Choroid plexus epithelial cell (primary cell): ENCODE measurements at regions not wholly inside any gene's neighbourhood (a gene's known extent, or its start where the extent isn't known, plus 50 kb on each side); places are given as distances from the start of the nearest gene placed in this dataset.

Experiments
- DNase-seq: peaks from one replicate; pipeline ENCODE4 v3.0.0-alpha.2; 2010; ENCODE audit warnings: low read depth
- H3K4me3 ChIP-seq: 2 replicates; pipeline ENCODE4 v1.5.1; 2011; ENCODE audit warnings: low read depth, mild to moderate bottlenecking, control low read depth, low read length, moderate library complexity
- TF ChIP-seq, protein P1 (sequence below): conservative IDR thresholded peaks from 2 replicates; pipeline ENCODE4 v1.5.1; 2011; ENCODE audit warnings: low read depth, mild to moderate bottlenecking, control low read depth, inconsistent platforms, low read length, moderate library complexity

DNA sequence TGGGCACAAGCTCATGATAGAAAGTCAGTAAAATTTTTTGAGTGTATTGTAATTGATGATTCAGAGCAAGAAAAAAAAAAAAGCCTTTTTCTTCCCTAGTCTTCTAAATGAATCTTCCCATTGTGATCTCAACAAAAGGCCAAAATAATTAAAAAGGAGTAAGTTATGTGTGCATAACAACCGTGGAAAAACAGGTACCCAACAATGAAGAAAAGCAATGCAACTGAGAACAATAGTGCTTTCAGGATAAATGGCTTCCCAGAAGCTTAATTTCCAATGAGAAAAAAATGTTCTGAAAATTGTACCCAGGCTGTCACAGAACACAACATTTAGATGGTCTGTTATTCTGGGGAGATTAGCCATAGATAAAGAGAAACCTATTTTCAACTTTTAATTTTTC is 399.0 kb upstream of the AGA start:
- TF ChIP-seq, protein P1, sequence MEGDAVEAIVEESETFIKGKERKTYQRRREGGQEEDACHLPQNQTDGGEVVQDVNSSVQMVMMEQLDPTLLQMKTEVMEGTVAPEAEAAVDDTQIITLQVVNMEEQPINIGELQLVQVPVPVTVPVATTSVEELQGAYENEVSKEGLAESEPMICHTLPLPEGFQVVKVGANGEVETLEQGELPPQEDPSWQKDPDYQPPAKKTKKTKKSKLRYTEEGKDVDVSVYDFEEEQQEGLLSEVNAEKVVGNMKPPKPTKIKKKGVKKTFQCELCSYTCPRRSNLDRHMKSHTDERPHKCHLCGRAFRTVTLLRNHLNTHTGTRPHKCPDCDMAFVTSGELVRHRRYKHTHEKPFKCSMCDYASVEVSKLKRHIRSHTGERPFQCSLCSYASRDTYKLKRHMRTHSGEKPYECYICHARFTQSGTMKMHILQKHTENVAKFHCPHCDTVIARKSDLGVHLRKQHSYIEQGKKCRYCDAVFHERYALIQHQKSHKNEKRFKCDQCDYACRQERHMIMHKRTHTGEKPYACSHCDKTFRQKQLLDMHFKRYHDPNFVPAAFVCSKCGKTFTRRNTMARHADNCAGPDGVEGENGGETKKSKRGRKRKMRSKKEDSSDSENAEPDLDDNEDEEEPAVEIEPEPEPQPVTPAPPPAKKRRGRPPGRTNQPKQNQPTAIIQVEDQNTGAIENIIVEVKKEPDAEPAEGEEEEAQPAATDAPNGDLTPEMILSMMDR: no peak
- H3K4me3 ChIP-seq: no peak overlapping the region
- DNase-seq: no peak

DNA sequence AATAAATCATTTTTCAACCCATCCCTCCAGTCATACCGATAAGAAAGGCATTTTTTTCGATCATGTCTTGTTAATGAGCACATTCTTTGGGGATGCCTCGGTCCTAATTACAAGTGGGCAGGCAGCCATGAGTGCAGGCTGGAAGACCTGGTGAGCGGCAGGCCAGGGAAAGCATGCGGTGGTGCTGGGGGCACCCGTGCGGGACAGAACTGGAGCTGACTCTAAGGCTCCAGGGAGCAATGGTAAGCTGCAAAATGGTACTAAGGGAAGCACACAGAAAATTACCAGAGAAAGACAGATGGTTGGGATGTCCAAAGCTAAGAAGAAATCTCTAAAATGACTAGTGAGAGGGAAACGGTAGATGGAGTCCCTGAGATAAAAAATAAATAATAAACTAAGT is 411.0 kb upstream of the AGA start:
- TF ChIP-seq, protein P1: no peak
- DNase-seq: no peak
- H3K4me3 ChIP-seq: no peak overlapping the region

DNA sequence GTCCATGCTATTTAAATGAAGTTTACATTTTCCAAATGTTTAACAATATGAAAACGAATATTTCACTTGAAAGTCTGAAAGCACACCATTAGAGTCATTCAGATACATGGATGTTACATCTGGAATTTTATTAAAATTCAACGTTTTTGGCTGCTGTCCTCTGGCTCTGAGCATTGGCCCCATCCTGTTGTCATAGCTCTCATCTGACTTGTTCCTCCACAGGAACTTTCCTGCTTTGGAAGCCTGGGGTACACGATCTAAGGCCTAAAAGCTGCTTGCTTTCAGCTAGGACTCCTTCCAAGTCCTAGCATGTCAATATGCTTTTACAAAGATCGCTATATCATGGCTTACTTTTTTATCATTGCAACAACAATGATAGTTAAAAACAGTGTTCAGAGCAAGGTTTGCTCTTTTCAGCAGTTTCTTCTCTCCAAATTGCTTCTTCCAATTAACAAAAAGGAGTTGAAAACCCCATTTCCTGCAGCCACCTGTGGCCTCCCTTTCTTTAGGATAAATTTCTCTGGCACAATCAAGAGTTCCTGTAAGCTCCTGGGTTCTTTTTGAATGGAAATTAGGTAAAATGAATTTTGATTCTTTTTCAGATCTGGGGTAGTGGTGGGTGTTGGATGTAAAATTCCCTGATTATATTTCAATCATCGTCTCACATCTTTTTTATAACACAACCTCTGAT is 413.4 kb upstream of the AGA start:
- DNase-seq: no peak
- TF ChIP-seq, protein P1: no peak
- H3K4me3 ChIP-seq: no peak overlapping the region

DNA sequence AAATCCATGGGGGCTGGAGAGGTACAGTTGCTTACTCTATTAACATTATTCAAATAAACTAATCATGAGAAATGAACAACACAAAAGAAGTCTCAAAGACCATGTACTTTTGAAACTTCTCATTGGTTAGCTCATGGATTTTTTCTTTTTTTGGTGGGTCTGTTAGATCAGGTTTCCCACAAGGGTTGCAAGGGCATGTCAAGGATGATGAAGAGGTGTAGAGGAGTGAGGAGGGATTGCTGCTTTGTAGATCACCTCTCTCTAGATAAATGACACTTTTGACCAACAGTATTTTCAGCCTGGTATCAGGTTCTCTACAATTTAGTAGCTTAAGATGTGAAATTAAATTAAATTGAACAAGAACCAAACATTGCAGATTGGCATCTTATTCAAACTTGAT is 417.9 kb upstream of the AGA start:
- H3K4me3 ChIP-seq: no peak overlapping the region
- TF ChIP-seq, protein P1: no peak
- DNase-seq: no peak

DNA sequence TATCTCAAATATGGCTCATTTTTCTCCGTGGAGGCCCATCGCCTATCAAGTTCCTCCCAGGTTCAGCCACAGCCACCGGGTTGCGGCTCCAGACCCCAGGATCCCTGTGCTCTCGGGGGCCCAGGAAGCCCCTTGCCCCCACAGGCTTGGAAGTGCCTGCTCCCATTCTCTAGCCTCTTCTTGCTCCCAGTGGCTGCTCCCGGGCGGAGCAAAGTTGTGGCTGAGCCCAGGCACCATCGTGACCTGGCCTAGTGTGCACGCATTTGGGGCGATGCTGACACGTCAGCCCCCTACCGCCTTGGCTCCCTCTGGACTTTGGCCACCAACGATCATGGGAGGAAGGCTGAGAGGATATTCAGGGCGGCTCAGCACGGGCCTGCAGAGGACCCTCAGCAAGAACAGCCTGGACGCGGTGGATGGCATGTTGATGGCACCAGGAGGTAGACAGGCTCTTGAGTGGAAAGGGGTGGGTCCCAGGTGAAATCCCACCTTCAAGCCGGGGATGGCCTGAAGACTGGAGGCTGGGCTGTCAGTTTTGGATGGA is 419.4 kb upstream of the AGA start:
- TF ChIP-seq, protein P1: no peak

DNA sequence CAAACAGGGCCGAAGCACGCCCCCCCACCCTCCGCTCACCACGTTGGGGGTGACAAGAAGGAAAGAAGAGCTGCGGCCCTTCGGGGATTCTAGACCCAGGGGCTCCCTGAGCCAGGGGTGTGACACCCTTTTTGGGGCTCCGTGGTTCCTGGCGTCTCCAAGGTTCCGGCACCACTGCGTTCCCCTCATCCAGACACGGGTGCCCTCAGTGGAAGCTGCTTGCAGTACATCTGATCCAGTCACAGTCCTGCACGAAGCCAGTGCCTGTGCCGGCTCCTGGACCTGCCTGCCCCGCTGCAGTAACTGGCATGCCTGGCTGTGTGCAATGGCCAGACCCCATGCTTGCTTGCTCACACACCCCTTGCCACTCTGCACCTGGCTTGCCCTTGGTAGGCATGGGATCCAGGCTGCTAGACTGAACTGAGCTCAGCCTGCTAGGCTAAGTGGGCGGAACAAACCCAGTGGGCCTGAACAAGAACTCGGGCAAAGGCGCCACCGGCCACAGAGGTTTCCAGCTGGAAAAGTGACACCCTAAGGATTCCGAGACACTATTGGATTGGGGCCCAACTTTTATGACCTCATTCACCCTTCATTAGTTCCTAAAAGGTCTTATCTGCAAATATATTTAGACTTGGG is 420.4 kb upstream of the AGA start:
- DNase-seq: no peak
- H3K4me3 ChIP-seq: no peak overlapping the region
- TF ChIP-seq, protein P1: no peak

More for the DNA sequence above, 419.4 kb upstream of the AGA start:
- no peak for DNase-seq
- no peak overlapping the region for H3K4me3 ChIP-seq
